ENCODE measurements at regions not wholly inside any gene's neighbourhood (a gene's known extent, or its start where the extent isn't known, plus 50 kb on each side); places are given as distances from the start of the nearest gene placed in this dataset.

- Mint-ChIP-seq H3K27ac (ENCODE audit: low read depth, unreplicated experiment) (no peak overlapping the region), H3K4me1 (ENCODE audit: insufficient read depth, unreplicated experiment) (no peaks in the 10 kb centered on the region), H3K9me3 (ENCODE audit: unreplicated experiment) (no peaks in the 10 kb centered on the region), H3K4me3 (ENCODE audit: unreplicated experiment) (no peak overlapping the region), H3K27me3 (ENCODE audit: insufficient read depth, unreplicated experiment) (no peaks in the 10 kb centered on the region), H3K36me3 (ENCODE audit: insufficient read depth, unreplicated experiment) (no peaks in the 10 kb centered on the region)
- BruUV-seq (replicated peaks): no TSS peak
- ChIA-PET POLR2A (no interaction called here), CTCF (interaction anchor here (0.6 kb wide), 1 partner anchor 601 kb away, joined by 3 read pairs; no protein-coding TSS in a partner anchor)
- no peak for TF ChIP-seq CTCF (IDR thresholded peaks at IDR 0.05; ENCODE audit: unreplicated experiment)
- DNase-seq (ENCODE audit: unreplicated experiment): no peak
- intact Hi-C loops (cut with micrococcal nuclease): loop anchor here (10.0 kb wide), 1 partner anchor 117 kb away; no protein-coding TSS in a partner anchor
Observed at GRCh38 chr15:62527387-62527786, 362.3 kb upstream of the C2CD4B start.

GRCh38 chr15:62528505-62528904, 363.4 kb upstream of the C2CD4B start:
- Mint-ChIP-seq H3K9me3 (ENCODE audit: unreplicated experiment) (no peaks in the 10 kb centered on the region), H3K27ac (ENCODE audit: low read depth, unreplicated experiment) (no peak overlapping the region), H3K4me1 (ENCODE audit: insufficient read depth, unreplicated experiment) (no peaks in the 10 kb centered on the region), H3K36me3 (ENCODE audit: insufficient read depth, unreplicated experiment) (no peaks in the 10 kb centered on the region), H3K27me3 (ENCODE audit: insufficient read depth, unreplicated experiment) (no peaks in the 10 kb centered on the region), H3K4me3 (ENCODE audit: unreplicated experiment) (no peak overlapping the region)
- DNase-seq (ENCODE audit: unreplicated experiment): no peak
- intact Hi-C loops (cut with micrococcal nuclease): loop anchor here (10.0 kb wide), 1 partner anchor 116 kb away; no protein-coding TSS in a partner anchor
- POLR2A ChIA-PET: no interaction called here
- no peak for TF ChIP-seq CTCF (IDR thresholded peaks at IDR 0.05; ENCODE audit: unreplicated experiment)
- no TSS peak for BruUV-seq (replicated peaks)
- CTCF ChIA-PET: interaction anchor here (0.6 kb wide), 1 partner anchor 18 kb away, joined by 4 read pairs; no protein-coding TSS in a partner anchor

- no TSS peak for BruUV-seq (replicated peaks)
- no peak for DNase-seq (ENCODE audit: unreplicated experiment)
- Mint-ChIP-seq H3K36me3 (ENCODE audit: insufficient read depth, unreplicated experiment) (no peaks in the 10 kb centered on the region), H3K27me3 (ENCODE audit: insufficient read depth, unreplicated experiment) (no peaks in the 10 kb centered on the region), H3K9me3 (ENCODE audit: unreplicated experiment) (no peaks in the 10 kb centered on the region), H3K4me3 (ENCODE audit: unreplicated experiment) (no peak overlapping the region), H3K27ac (ENCODE audit: low read depth, unreplicated experiment) (no peak overlapping the region), H3K4me1 (ENCODE audit: insufficient read depth, unreplicated experiment) (no peaks in the 10 kb centered on the region)
- no peak for TF ChIP-seq CTCF (IDR thresholded peaks at IDR 0.05; ENCODE audit: unreplicated experiment)
- ChIA-PET POLR2A (no interaction called here), CTCF (interaction anchor here (0.7 kb wide), 1 partner anchor 60 kb away, joined by 6 read pairs; no protein-coding TSS in a partner anchor)
- intact Hi-C loops (cut with micrococcal nuclease): no loop called here
Observed at GRCh38 chr15:62532367-62532766, 367.3 kb upstream of the C2CD4B start.

GRCh38 chr15:62533687-62534086, 368.6 kb upstream of the C2CD4B start:
- intact Hi-C loops (cut with micrococcal nuclease): no loop called here
- H3K9me3 Mint-ChIP-seq (ENCODE audit: unreplicated experiment): no peaks in the 10 kb centered on the region
- no peaks in the 10 kb centered on the region for H3K27me3 Mint-ChIP-seq (ENCODE audit: insufficient read depth, unreplicated experiment)
- no peaks in the 10 kb centered on the region for H3K4me1 Mint-ChIP-seq (ENCODE audit: insufficient read depth, unreplicated experiment)
- no peak overlapping the region for H3K4me3 Mint-ChIP-seq (ENCODE audit: unreplicated experiment)
- no peak for TF ChIP-seq CTCF (IDR thresholded peaks at IDR 0.05; ENCODE audit: unreplicated experiment)
- no TSS peak for BruUV-seq (replicated peaks)
- H3K36me3 Mint-ChIP-seq (ENCODE audit: insufficient read depth, unreplicated experiment): no peaks in the 10 kb centered on the region
- CTCF ChIA-PET: interaction anchor here (1.3 kb wide), 1 partner anchor 10 kb away, joined by 4 read pairs; no protein-coding TSS in a partner anchor
- POLR2A ChIA-PET: interaction anchor here (0.6 kb wide), 1 partner anchor 460 kb away, joined by 3 read pairs; no protein-coding TSS in a partner anchor
- H3K27ac Mint-ChIP-seq (ENCODE audit: low read depth, unreplicated experiment): no peak overlapping the region
- no peak for DNase-seq (ENCODE audit: unreplicated experiment)
